ENCODE measurements at regions not wholly inside any gene's neighbourhood (a gene's known extent, or its start where the extent isn't known, plus 50 kb on each side); places are given as distances from the start of the nearest gene placed in this dataset.

- TF ChIP-seq CTCF (conservative IDR thresholded peaks at IDR 0.05): no peak
- no peak overlapping the region for H3K27ac ChIP-seq
Measured at GRCh38 chr6:79864421-79864820, 82.9 kb downstream of the ELOVL4 start.

GRCh38 chr6:79864001-79864400 lies 83.4 kb downstream of the ELOVL4 start:
- no peak for TF ChIP-seq CTCF (conservative IDR thresholded peaks at IDR 0.05)
- no peak overlapping the region for H3K27ac ChIP-seq

GRCh38 chr6:79863566-79863965 lies 83.8 kb downstream of the ELOVL4 start:
- no peak for TF ChIP-seq CTCF (conservative IDR thresholded peaks at IDR 0.05)
- H3K27ac ChIP-seq: no peak overlapping the region

- no peak for TF ChIP-seq CTCF (conservative IDR thresholded peaks at IDR 0.05)
- H3K27ac ChIP-seq: no peak overlapping the region
Measured at GRCh38 chr6:79862711-79863110, 84.6 kb downstream of the ELOVL4 start.

GRCh38 chr6:79862126-79862525 lies 85.2 kb downstream of the ELOVL4 start:
- no peak for TF ChIP-seq CTCF (conservative IDR thresholded peaks at IDR 0.05)

GRCh38 chr6:79861023-79861422 lies 86.3 kb downstream of the ELOVL4 start:
- TF ChIP-seq CTCF (conservative IDR thresholded peaks at IDR 0.05): no peak

More at GRCh38 chr6:79862126-79862525, 85.2 kb downstream of the ELOVL4 start:
- no peak overlapping the region for H3K27ac ChIP-seq

GRCh38 chr6:79847426-79847825 lies 99.9 kb downstream of the ELOVL4 start:
- no peak overlapping the region for H3K27ac ChIP-seq
- TF ChIP-seq CTCF (conservative IDR thresholded peaks at IDR 0.05): no peak

More at GRCh38 chr6:79861023-79861422, 86.3 kb downstream of the ELOVL4 start:
- H3K27ac ChIP-seq: no peak overlapping the region
